Neutrophil (primary cell): ENCODE measurements at regions not wholly inside any gene's neighbourhood (a gene's known extent, or its start where the extent isn't known, plus 50 kb on each side); places are given as distances from the start of the nearest gene placed in this dataset.

Experiments
- H3K27ac ChIP-seq: fragments of 200-600 bp; sonication (generic); 2 replicates; pipeline ENCODE4 v1.5.1; 2016; ENCODE audit warnings: mild to moderate bottlenecking, moderate library complexity
- H3K27me3 ChIP-seq: fragments of 200-600 bp; sonication (generic); 2 replicates; pipeline ENCODE4 v1.6.0; 2016; ENCODE audit warnings: mild to moderate bottlenecking
- H3K36me3 ChIP-seq: fragments of 200-600 bp; sonication (generic); 2 replicates; pipeline ENCODE4 v1.5.1; 2017
- H3K4me1 ChIP-seq, 2 experiments: fragments of 200-600 bp in 1 of 2; sonication (generic) in 1 of 2; 1 replicate in 1 of 2; 2 replicates in 1 of 2; pipeline versions ENCODE4 v1.5.1 to v1.6.1; 2013 to 2016; ENCODE audit warnings: low read depth in 1 of 2, low read length in 1 of 2, mild to moderate bottlenecking in 1 of 2, moderate library complexity in 1 of 2; ENCODE audit not compliant: control insufficient read depth in 1 of 2, insufficient read depth in 1 of 2
- H3K4me3 ChIP-seq, 2 experiments: fragments of 200-600 bp in 1 of 2; sonication (generic) in 1 of 2; 1 replicate in 1 of 2; 2 replicates in 1 of 2; pipeline ENCODE4 v1.5.1; 2013 to 2016; ENCODE audit warnings: low read depth in 1 of 2, low read length in 1 of 2, mild to moderate bottlenecking in 1 of 2, moderate library complexity in 1 of 2
- H3K9me3 ChIP-seq: fragments of 200-600 bp; sonication (generic); 2 replicates; pipeline ENCODE4 v1.5.1; 2016
- CTCF ChIP-seq: fragments of 200-600 bp; sonication (generic); IDR thresholded peaks from 2 replicates; pipeline ENCODE4 v1.5.1; 2016; ENCODE audit warnings: antibody characterized with exemption

- Histone ChIP-seq H3K4me1 (no peaks in the 10 kb centered on the region), H3K9me3 (no peaks in the 10 kb centered on the region), H3K27ac (no peak overlapping the region), H3K36me3 (no peaks in the 10 kb centered on the region), H3K27me3 (no peaks in the 10 kb centered on the region), H3K4me3 (no peak overlapping the region)
- no peak for TF ChIP-seq CTCF
These were observed 245.7 kb downstream of the PSAT1 start for GRCh38 chr9:78542491-78543181.

GRCh38 chr9:78543353-78543752 is 246.4 kb downstream of the PSAT1 start:
- H3K4me3 ChIP-seq, result no peak overlapping the region
- H3K27ac ChIP-seq, result no peak overlapping the region
- H3K9me3 ChIP-seq, result no peaks in the 10 kb centered on the region
- no peaks in the 10 kb centered on the region for H3K4me1 ChIP-seq
- TF ChIP-seq CTCF, result no peak
- H3K36me3 ChIP-seq, result no peaks in the 10 kb centered on the region
- no peaks in the 10 kb centered on the region for H3K27me3 ChIP-seq

- H3K36me3 ChIP-seq, result no peaks in the 10 kb centered on the region
- no peaks in the 10 kb centered on the region for H3K9me3 ChIP-seq
- H3K4me3 ChIP-seq, result no peak overlapping the region
- TF ChIP-seq CTCF, result no peak
- H3K27ac ChIP-seq, result no peak overlapping the region
- H3K4me1 ChIP-seq, result no peaks in the 10 kb centered on the region
- no peaks in the 10 kb centered on the region for H3K27me3 ChIP-seq
These were observed 247.3 kb downstream of the PSAT1 start for GRCh38 chr9:78544230-78544629.

- H3K4me1 ChIP-seq, result no peaks in the 10 kb centered on the region
- H3K4me3 ChIP-seq, result no peak overlapping the region
- no peaks in the 10 kb centered on the region for H3K36me3 ChIP-seq
- H3K9me3 ChIP-seq, result no peaks in the 10 kb centered on the region
- H3K27ac ChIP-seq, result no peak overlapping the region
- no peak for TF ChIP-seq CTCF
- H3K27me3 ChIP-seq, result no peaks in the 10 kb centered on the region
These were observed 250.9 kb downstream of the PSAT1 start for GRCh38 chr9:78547831-78548230.

GRCh38 chr9:78548670-78549069 is 251.7 kb downstream of the PSAT1 start:
- Histone ChIP-seq H3K27me3 (no peaks in the 10 kb centered on the region), H3K4me3 (no peak overlapping the region), H3K9me3 (no peaks in the 10 kb centered on the region), H3K27ac (no peak overlapping the region), H3K36me3 (no peaks in the 10 kb centered on the region), H3K4me1 (no peaks in the 10 kb centered on the region)
- no peak for TF ChIP-seq CTCF

GRCh38 chr9:78549711-78550110 is 252.8 kb downstream of the PSAT1 start:
- Histone ChIP-seq H3K27me3 (no peaks in the 10 kb centered on the region), H3K27ac (no peak overlapping the region), H3K36me3 (no peaks in the 10 kb centered on the region), H3K4me1 (no peaks in the 10 kb centered on the region), H3K4me3 (no peak overlapping the region), H3K9me3 (no peaks in the 10 kb centered on the region)
- no peak for TF ChIP-seq CTCF
